ENCODE measurements at regions not wholly inside any gene's neighbourhood (a gene's known extent, or its start where the extent isn't known, plus 50 kb on each side); places are given as distances from the start of the nearest gene placed in this dataset.

DNA sequence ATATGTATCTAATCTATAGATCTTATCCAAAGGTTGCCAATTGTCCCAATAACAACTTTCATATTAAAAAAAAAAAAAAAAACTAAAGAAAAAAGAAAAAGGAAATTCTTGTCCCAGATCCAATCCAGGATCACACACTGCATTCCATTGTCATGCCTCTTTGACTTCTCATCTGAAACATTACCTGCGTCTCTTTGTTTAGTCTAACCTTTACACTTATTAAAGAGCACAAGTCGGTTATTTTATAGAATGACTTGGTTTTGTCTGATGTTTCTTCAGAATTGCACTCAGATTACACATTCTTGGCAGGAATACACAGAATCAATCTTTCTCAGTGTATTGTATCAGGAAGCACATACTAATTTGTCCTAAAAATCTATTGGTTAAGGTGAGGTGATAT lies 392.5 kb upstream of the KLHL29 start:
- no peak overlapping the region for H2AFZ ChIP-seq (ENCODE audit: low read depth, low read length)
- no peaks in the 10 kb centered on the region for H3K4me1 ChIP-seq (ENCODE audit: low read length)
- H3K36me3 ChIP-seq (replicated peaks; ENCODE audit: low read depth, low read length): no peaks in the 10 kb centered on the region
- no peak overlapping the region for H3K9ac ChIP-seq (ENCODE audit: low read length)
- H3K27me3 ChIP-seq (ENCODE audit: low read depth, low read length): no peaks in the 10 kb centered on the region
- no peaks in the 10 kb centered on the region for H3K79me2 ChIP-seq (ENCODE audit: low read length)
- no peak overlapping the region for H3K4me2 ChIP-seq (ENCODE audit: low read length)
- no peak overlapping the region for H3K27ac ChIP-seq (ENCODE audit: low read length)
- no peaks in the 10 kb centered on the region for H3K9me3 ChIP-seq (ENCODE audit: insufficient read depth, low read length)
- no peak overlapping the region for H3K4me3 ChIP-seq (ENCODE audit: low read length)
- no peaks in the 10 kb centered on the region for H4K20me1 ChIP-seq (ENCODE audit: insufficient read depth, low read length)
- TF ChIP-seq EZH2phosphoT487 (IDR thresholded peaks at IDR 0.05; ENCODE audit: low read depth): no peak
- TF ChIP-seq, protein P1, sequence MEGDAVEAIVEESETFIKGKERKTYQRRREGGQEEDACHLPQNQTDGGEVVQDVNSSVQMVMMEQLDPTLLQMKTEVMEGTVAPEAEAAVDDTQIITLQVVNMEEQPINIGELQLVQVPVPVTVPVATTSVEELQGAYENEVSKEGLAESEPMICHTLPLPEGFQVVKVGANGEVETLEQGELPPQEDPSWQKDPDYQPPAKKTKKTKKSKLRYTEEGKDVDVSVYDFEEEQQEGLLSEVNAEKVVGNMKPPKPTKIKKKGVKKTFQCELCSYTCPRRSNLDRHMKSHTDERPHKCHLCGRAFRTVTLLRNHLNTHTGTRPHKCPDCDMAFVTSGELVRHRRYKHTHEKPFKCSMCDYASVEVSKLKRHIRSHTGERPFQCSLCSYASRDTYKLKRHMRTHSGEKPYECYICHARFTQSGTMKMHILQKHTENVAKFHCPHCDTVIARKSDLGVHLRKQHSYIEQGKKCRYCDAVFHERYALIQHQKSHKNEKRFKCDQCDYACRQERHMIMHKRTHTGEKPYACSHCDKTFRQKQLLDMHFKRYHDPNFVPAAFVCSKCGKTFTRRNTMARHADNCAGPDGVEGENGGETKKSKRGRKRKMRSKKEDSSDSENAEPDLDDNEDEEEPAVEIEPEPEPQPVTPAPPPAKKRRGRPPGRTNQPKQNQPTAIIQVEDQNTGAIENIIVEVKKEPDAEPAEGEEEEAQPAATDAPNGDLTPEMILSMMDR (IDR thresholded peaks at IDR 0.05; ENCODE audit: low read depth, low read length): no peak

DNA sequence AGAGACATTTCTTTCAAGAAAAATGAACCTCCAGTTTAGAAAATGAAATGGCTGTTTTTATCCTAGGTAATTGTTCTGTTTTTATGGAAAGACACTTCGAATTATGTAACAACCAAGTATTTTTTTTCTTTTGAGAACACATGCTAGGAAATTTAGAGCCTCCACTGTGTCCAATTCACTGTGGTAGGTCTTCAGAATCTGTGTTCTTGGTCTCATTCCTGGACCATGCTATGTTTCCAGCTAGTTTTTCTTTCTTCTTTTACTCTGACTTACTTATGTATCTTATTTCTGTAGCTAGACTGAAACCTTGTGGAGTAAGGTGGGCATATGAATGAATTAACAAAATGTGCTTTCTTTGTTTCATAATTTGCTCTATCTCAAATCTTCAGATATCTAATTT lies 391.7 kb upstream of the KLHL29 start:
- Histone ChIP-seq H3K9me3 (ENCODE audit: insufficient read depth, low read length) (no peaks in the 10 kb centered on the region), H3K4me1 (ENCODE audit: low read length) (no peaks in the 10 kb centered on the region), H3K27me3 (ENCODE audit: low read depth, low read length) (no peaks in the 10 kb centered on the region), H3K4me3 (ENCODE audit: low read length) (no peak overlapping the region), H3K36me3 (replicated peaks; ENCODE audit: low read depth, low read length) (no peaks in the 10 kb centered on the region), H3K9ac (ENCODE audit: low read length) (no peak overlapping the region), H2AFZ (ENCODE audit: low read depth, low read length) (no peak overlapping the region), H3K27ac (ENCODE audit: low read length) (no peak overlapping the region), H3K79me2 (ENCODE audit: low read length) (no peaks in the 10 kb centered on the region), H3K4me2 (ENCODE audit: low read length) (no peak overlapping the region), H4K20me1 (ENCODE audit: insufficient read depth, low read length) (no peaks in the 10 kb centered on the region)
- no peak for TF ChIP-seq EZH2phosphoT487 (IDR thresholded peaks at IDR 0.05; ENCODE audit: low read depth)
- TF ChIP-seq, protein P1 (IDR thresholded peaks at IDR 0.05; ENCODE audit: low read depth, low read length): no peak

DNA sequence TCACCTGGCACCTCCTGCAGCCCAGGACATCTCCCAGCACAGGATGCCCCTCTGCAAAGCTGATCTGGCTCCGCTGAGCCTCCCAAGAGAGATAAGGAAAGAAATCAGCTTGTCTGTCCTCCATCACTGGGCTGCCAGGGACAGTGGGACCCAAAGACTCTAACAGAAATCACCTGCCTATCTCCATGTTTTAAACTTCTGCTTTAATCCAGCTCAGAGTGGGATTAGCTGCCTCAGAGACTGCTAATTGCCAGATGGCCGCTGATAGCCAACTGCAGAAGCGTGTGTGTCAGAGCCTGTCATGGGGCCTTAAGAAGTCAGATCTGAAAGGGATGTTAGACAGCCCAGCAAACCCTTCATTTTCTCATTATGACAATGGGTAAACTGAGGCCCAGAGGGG lies 389.4 kb upstream of the KLHL29 start:
- no peak overlapping the region for H3K27ac ChIP-seq (ENCODE audit: low read length)
- H3K9ac ChIP-seq (ENCODE audit: low read length): no peak overlapping the region
- H2AFZ ChIP-seq (ENCODE audit: low read depth, low read length): no peak overlapping the region
- no peaks in the 10 kb centered on the region for H3K4me1 ChIP-seq (ENCODE audit: low read length)
- no peak for TF ChIP-seq EZH2phosphoT487 (IDR thresholded peaks at IDR 0.05; ENCODE audit: low read depth)
- TF ChIP-seq, protein P1 (IDR thresholded peaks at IDR 0.05; ENCODE audit: low read depth, low read length): no peak
- H3K27me3 ChIP-seq (ENCODE audit: low read depth, low read length): no peaks in the 10 kb centered on the region
- no peaks in the 10 kb centered on the region for H3K9me3 ChIP-seq (ENCODE audit: insufficient read depth, low read length)
- no peaks in the 10 kb centered on the region for H3K36me3 ChIP-seq (replicated peaks; ENCODE audit: low read depth, low read length)
- no peaks in the 10 kb centered on the region for H3K79me2 ChIP-seq (ENCODE audit: low read length)
- no peak overlapping the region for H3K4me2 ChIP-seq (ENCODE audit: low read length)
- H3K4me3 ChIP-seq (ENCODE audit: low read length): no peak overlapping the region
- H4K20me1 ChIP-seq (ENCODE audit: insufficient read depth, low read length): no peaks in the 10 kb centered on the region

DNA sequence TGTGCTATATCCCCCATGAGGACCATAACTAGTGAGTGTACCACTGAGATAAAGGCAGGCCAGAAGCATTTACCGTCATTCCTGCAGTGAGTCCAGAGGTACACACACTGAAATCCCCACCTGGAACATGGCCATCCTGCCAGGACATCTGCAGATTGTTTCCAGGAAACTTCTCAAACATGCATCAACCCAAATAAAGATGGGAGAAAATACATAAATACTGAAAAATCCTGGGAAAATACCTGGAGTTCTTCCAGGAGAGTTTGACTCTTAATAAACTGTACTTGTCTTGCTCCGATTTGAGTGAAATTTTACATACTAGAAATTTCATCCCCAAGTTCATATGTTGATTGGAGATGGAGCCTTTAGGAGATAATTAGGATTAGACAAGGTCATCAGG lies 388.1 kb upstream of the KLHL29 start:
- Histone ChIP-seq H4K20me1 (ENCODE audit: insufficient read depth, low read length) (no peaks in the 10 kb centered on the region), H3K4me3 (ENCODE audit: low read length) (no peak overlapping the region), H3K27ac (ENCODE audit: low read length) (no peak overlapping the region), H3K4me1 (ENCODE audit: low read length) (no peaks in the 10 kb centered on the region), H3K4me2 (ENCODE audit: low read length) (no peak overlapping the region), H2AFZ (ENCODE audit: low read depth, low read length) (no peak overlapping the region), H3K9ac (ENCODE audit: low read length) (no peak overlapping the region), H3K27me3 (ENCODE audit: low read depth, low read length) (no peaks in the 10 kb centered on the region), H3K9me3 (ENCODE audit: insufficient read depth, low read length) (no peaks in the 10 kb centered on the region), H3K79me2 (ENCODE audit: low read length) (no peaks in the 10 kb centered on the region), H3K36me3 (replicated peaks; ENCODE audit: low read depth, low read length) (no peaks in the 10 kb centered on the region)
- TF ChIP-seq, protein P1 (IDR thresholded peaks at IDR 0.05; ENCODE audit: low read depth, low read length): no peak
- no peak for TF ChIP-seq EZH2phosphoT487 (IDR thresholded peaks at IDR 0.05; ENCODE audit: low read depth)
